Right lobe of liver (tissue), 4 donors: ENCODE measurements at regions not wholly inside any gene's neighbourhood (a gene's known extent, or its start where the extent isn't known, plus 50 kb on each side); places are given as distances from the start of the nearest gene placed in this dataset.

Source experiments
- CTCF ChIP-seq, 4 donors: fragments of 200-600 bp in 3 of 4; fragments of 450-650 bp in 1 of 4; IDR thresholded peaks; one replicate each; pipeline versions ENCODE4 v1.5.1 to v1.8.0; 2016 to 2022; ENCODE audit warnings: antibody characterized with exemption in 4 of 4, mild to moderate bottlenecking in 2 of 4
- POLR2A ChIP-seq: fragments of 450-650 bp; IDR thresholded peaks from one replicate; pipeline ENCODE4 v1.6.1; 2017; ENCODE audit warnings: antibody characterized with exemption, mild to moderate bottlenecking
- donor health status: DM: no; HTN: no; CAD: no.
- donor health status: DM: no; HTN: no; CAD: no.
- donor health status: DM: no; HTN: yes; CAD: no.

GRCh38 chr3:66656609-66657008 is 155.8 kb upstream of the LRIG1 start:
- TF ChIP-seq POLR2A (no peak), CTCF (IDR thresholded peaks at IDR 0.05) (no peak)
